ENCODE measurements at regions not wholly inside any gene's neighbourhood (a gene's known extent, or its start where the extent isn't known, plus 50 kb on each side); places are given as distances from the start of the nearest gene placed in this dataset.

GRCh38 chr7:106348231-106348630 lies 63.4 kb upstream of the NAMPT start:
- no peak for TF ChIP-seq ZBTB7B (CRISPR knock-in tag; IDR thresholded peaks at IDR 0.05)
- TF ChIP-seq IRF9 (CRISPR knock-in tag; IDR thresholded peaks at IDR 0.05; ENCODE audit: borderline replicate concordance), result no peak
- no peak for TF ChIP-seq NR3C1 (CRISPR knock-in tag; IDR thresholded peaks at IDR 0.05)

Measured in HepG2 (cell line).